Skeletal muscle satellite cell (primary cell): ENCODE measurements at regions not wholly inside any gene's neighbourhood (a gene's known extent, or its start where the extent isn't known, plus 50 kb on each side); places are given as distances from the start of the nearest gene placed in this dataset.
"Not testable (repeated sequence)": the region's sequence is repeated elsewhere in the genome, so short reads cannot be mapped to it uniquely, and the experiment has no call there.

Experiments used
- H3K27me3 ChIP-seq: 2 replicates; pipeline ENCODE4 v1.7.0; 2013; ENCODE audit warnings: low read length; ENCODE audit not compliant: control insufficient read depth, insufficient read depth
- H3K36me3 ChIP-seq: 2 replicates; pipeline ENCODE4 v1.7.0; 2013; ENCODE audit warnings: mild to moderate bottlenecking, control low read depth, low read length; ENCODE audit not compliant: insufficient read depth
- H3K4me1 ChIP-seq: 2 replicates; pipeline ENCODE4 v1.7.0; 2013; ENCODE audit warnings: low read length; ENCODE audit not compliant: control insufficient read depth, insufficient read depth
- H3K4me2 ChIP-seq: 2 replicates; pipeline ENCODE4 v1.7.0; 2013; ENCODE audit warnings: mild to moderate bottlenecking, low read length
- H3K4me3 ChIP-seq: 2 replicates; pipeline ENCODE4 v1.7.0; 2013; ENCODE audit warnings: low read length
- H3K9ac ChIP-seq: 2 replicates; pipeline ENCODE4 v1.7.0; 2013; ENCODE audit warnings: mild to moderate bottlenecking, low read depth, low read length, moderate library complexity
- H3K9me3 ChIP-seq: replicated peaks from 2 replicates; pipeline ENCODE4 v1.7.0; 2013; ENCODE audit warnings: mild to moderate bottlenecking, control low read depth, low read length

- H3K4me3 ChIP-seq, result no peak overlapping the region
- no peaks in the 10 kb centered on the region for H3K27me3 ChIP-seq
- H3K9ac ChIP-seq, result no peak overlapping the region
- H3K36me3 ChIP-seq, result no peaks in the 10 kb centered on the region
- no peak overlapping the region for H3K4me2 ChIP-seq
- peaks cover 24% of the 10 kb centered on the region for H3K4me1 ChIP-seq
- no peaks in the 10 kb centered on the region for H3K9me3 ChIP-seq
Observed at GRCh38 chr13:50420718-50421472, 405.7 kb downstream of the KCNRG start.

- Histone ChIP-seq H3K4me1 (peaks cover 24% of the 10 kb centered on the region), H3K9ac (no peak overlapping the region), H3K9me3 (no peaks in the 10 kb centered on the region), H3K4me3 (peak overlapping the region; percentile 17), H3K27me3 (no peaks in the 10 kb centered on the region), H3K36me3 (no peaks in the 10 kb centered on the region), H3K4me2 (peak overlapping the region; percentile 4)
Observed at GRCh38 chr13:50421473-50422130, 406.4 kb downstream of the KCNRG start.

- no peak overlapping the region for H3K9ac ChIP-seq
- H3K4me3 ChIP-seq, result peak overlapping the region; percentile 17
- no peaks in the 10 kb centered on the region for H3K36me3 ChIP-seq
- no peaks in the 10 kb centered on the region for H3K9me3 ChIP-seq
- H3K27me3 ChIP-seq, result no peaks in the 10 kb centered on the region
- H3K4me1 ChIP-seq, result peaks cover 24% of the 10 kb centered on the region
- H3K4me2 ChIP-seq, result no peak overlapping the region
Observed at GRCh38 chr13:50422181-50423148, 407.2 kb downstream of the KCNRG start.

GRCh38 chr13:50424993-50425392 lies 409.7 kb downstream of the KCNRG start:
- Histone ChIP-seq H3K4me3 (no peak overlapping the region), H3K4me1 (peaks cover 17% of the 10 kb centered on the region), H3K9me3 (no peaks in the 10 kb centered on the region), H3K27me3 (no peaks in the 10 kb centered on the region), H3K36me3 (no peaks in the 10 kb centered on the region), H3K9ac (no peak overlapping the region), H3K4me2 (no peak overlapping the region)

GRCh38 chr13:50425772-50426171 lies 410.5 kb downstream of the KCNRG start:
- no peak overlapping the region for H3K4me3 ChIP-seq
- no peaks in the 10 kb centered on the region for H3K27me3 ChIP-seq
- no peak overlapping the region for H3K4me2 ChIP-seq
- no peak overlapping the region for H3K9ac ChIP-seq
- H3K9me3 ChIP-seq, result no peaks in the 10 kb centered on the region
- no peaks in the 10 kb centered on the region for H3K36me3 ChIP-seq
- peaks cover 16% of the 10 kb centered on the region for H3K4me1 ChIP-seq

GRCh38 chr13:50426927-50427326 lies 411.7 kb downstream of the KCNRG start:
- Histone ChIP-seq H3K27me3 (no peaks in the 10 kb centered on the region), H3K9me3 (no peaks in the 10 kb centered on the region), H3K9ac (no peak overlapping the region), H3K36me3 (no peaks in the 10 kb centered on the region), H3K4me1 (peaks cover 5% of the 10 kb centered on the region), H3K4me2 (no peak overlapping the region), H3K4me3 (no peak overlapping the region)

- not testable (repeated sequence) for H3K36me3 ChIP-seq, H3K4me3 ChIP-seq, H3K4me2 ChIP-seq, H3K9me3 ChIP-seq, H3K27me3 ChIP-seq, H3K9ac ChIP-seq, H3K4me1 ChIP-seq
Observed at GRCh38 chr13:50427511-50427910, 412.3 kb downstream of the KCNRG start.

GRCh38 chr13:50428183-50428877 lies 413.1 kb downstream of the KCNRG start:
- H3K4me1 ChIP-seq, result no peaks in the 10 kb centered on the region
- no peak overlapping the region for H3K4me2 ChIP-seq
- H3K27me3 ChIP-seq, result no peaks in the 10 kb centered on the region
- H3K9ac ChIP-seq, result no peak overlapping the region
- no peak overlapping the region for H3K4me3 ChIP-seq
- H3K9me3 ChIP-seq, result no peaks in the 10 kb centered on the region
- H3K36me3 ChIP-seq, result no peaks in the 10 kb centered on the region

GRCh38 chr13:50435011-50435410 lies 408.5 kb downstream of the DLEU7 start:
- H3K9me3 ChIP-seq, result no peaks in the 10 kb centered on the region
- no peaks in the 10 kb centered on the region for H3K27me3 ChIP-seq
- no peak overlapping the region for H3K9ac ChIP-seq
- H3K4me2 ChIP-seq, result no peak overlapping the region
- H3K36me3 ChIP-seq, result no peaks in the 10 kb centered on the region
- no peak overlapping the region for H3K4me3 ChIP-seq
- H3K4me1 ChIP-seq, result peaks cover 11% of the 10 kb centered on the region

GRCh38 chr13:50437252-50437651 lies 406.2 kb downstream of the DLEU7 start:
- Histone ChIP-seq H3K9me3 (no peaks in the 10 kb centered on the region), H3K4me3 (no peak overlapping the region), H3K9ac (no peak overlapping the region)

GRCh38 chr13:50438351-50438750 lies 405.1 kb downstream of the DLEU7 start:
- Histone ChIP-seq H3K4me2 (no peak overlapping the region), H3K36me3 (no peaks in the 10 kb centered on the region), H3K9me3 (no peaks in the 10 kb centered on the region)

More at GRCh38 chr13:50437252-50437651, 406.2 kb downstream of the DLEU7 start:
- Histone ChIP-seq H3K4me1 (peaks cover 11% of the 10 kb centered on the region), H3K36me3 (no peaks in the 10 kb centered on the region), H3K27me3 (no peaks in the 10 kb centered on the region), H3K4me2 (no peak overlapping the region)

More at GRCh38 chr13:50438351-50438750, 405.1 kb downstream of the DLEU7 start:
- Histone ChIP-seq H3K9ac (no peak overlapping the region), H3K27me3 (no peaks in the 10 kb centered on the region), H3K4me1 (peaks cover 11% of the 10 kb centered on the region), H3K4me3 (no peak overlapping the region)
